IMR-90 (cell line): ENCODE measurements at regions not wholly inside any gene's neighbourhood (a gene's known extent, or its start where the extent isn't known, plus 50 kb on each side); places are given as distances from the start of the nearest gene placed in this dataset.

Source experiments
- BHLHE40 ChIP-seq: fragments of 150-350 bp; IDR thresholded peaks from 2 replicates; pipeline ENCODE4 v1.6.1; 2016; ENCODE audit warnings: mild to moderate bottlenecking, low read depth, low read length
- CEBPB ChIP-seq: IDR thresholded peaks from 2 replicates; pipeline ENCODE4 v1.6.1; 2012; ENCODE audit warnings: low read depth, low read length, improper control_type of control experiment
- MAZ ChIP-seq: IDR thresholded peaks from 2 replicates; pipeline ENCODE4 v1.6.1; 2012; ENCODE audit warnings: low read depth, mild to moderate bottlenecking, low read length, improper control_type of control experiment, moderate library complexity, borderline replicate concordance
- POLR2A ChIP-seq: IDR thresholded peaks from 2 replicates; pipeline ENCODE4 v1.6.1; 2012; ENCODE audit warnings: mild to moderate bottlenecking, low read depth, low read length
- RAD21 ChIP-seq: IDR thresholded peaks from 2 replicates; pipeline ENCODE4 v1.6.1; 2012; ENCODE audit warnings: low read length, improper control_type of control experiment
- TF ChIP-seq, protein P1 (sequence below): conservative IDR thresholded peaks from 2 replicates; pipeline ENCODE4 v1.5.1; 2012; ENCODE audit warnings: mild to moderate bottlenecking, low read depth, low read length, improper control_type of control experiment
- TF ChIP-seq, protein P2 (sequence below): fragments of 150-350 bp; IDR thresholded peaks from 2 replicates; pipeline ENCODE4 v1.6.1; 2017; ENCODE audit warnings: mild to moderate bottlenecking, antibody characterized with exemption, low read length, low read depth
- TF ChIP-seq, protein P3 (sequence below): fragments of 150-350 bp; IDR thresholded peaks from 2 replicates; pipeline ENCODE4 v1.6.1; 2016; ENCODE audit warnings: low read depth, mild to moderate bottlenecking, low read length, moderate library complexity, borderline replicate concordance

DNA sequence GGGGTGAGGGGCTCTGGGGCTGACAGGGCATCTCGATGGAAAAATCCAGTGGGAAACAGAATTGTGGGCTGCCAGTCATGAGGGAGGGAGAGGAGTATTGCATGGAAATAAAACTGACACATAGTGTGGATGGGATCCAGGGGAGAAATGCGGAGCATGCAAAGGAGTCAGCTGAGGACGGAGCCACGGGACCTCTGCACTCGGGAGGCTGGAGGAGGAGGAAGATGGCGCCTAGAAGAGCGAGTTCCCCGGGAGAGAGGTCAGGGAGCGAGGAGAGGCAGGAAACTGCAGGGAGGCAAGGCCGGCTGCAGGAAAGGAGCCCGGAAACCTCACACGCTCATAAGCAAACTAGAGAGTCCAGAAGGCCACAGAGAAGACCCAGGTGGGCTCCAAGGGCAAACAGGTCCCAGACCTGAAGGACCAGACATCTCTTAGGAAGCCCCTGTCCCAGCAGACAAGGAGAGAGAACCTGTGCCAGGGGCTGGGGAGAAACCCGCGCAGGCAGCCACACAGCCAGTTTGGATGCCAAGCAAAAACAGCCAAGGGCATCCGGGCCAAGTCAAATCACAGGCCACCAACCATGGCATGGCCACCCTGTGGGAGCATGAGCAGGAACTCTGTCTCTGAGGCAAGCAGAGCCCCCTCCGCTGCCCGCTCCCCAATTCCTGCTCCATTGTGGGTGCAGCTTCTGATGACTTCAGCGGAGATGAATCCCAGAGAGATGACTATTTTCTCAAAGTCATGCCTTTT lies 218.8 kb upstream of the ID2 start:
- no peak for TF ChIP-seq MAZ
- TF ChIP-seq, protein P1, sequence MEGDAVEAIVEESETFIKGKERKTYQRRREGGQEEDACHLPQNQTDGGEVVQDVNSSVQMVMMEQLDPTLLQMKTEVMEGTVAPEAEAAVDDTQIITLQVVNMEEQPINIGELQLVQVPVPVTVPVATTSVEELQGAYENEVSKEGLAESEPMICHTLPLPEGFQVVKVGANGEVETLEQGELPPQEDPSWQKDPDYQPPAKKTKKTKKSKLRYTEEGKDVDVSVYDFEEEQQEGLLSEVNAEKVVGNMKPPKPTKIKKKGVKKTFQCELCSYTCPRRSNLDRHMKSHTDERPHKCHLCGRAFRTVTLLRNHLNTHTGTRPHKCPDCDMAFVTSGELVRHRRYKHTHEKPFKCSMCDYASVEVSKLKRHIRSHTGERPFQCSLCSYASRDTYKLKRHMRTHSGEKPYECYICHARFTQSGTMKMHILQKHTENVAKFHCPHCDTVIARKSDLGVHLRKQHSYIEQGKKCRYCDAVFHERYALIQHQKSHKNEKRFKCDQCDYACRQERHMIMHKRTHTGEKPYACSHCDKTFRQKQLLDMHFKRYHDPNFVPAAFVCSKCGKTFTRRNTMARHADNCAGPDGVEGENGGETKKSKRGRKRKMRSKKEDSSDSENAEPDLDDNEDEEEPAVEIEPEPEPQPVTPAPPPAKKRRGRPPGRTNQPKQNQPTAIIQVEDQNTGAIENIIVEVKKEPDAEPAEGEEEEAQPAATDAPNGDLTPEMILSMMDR: no peak
- TF ChIP-seq CEBPB: no peak
- no peak for TF ChIP-seq POLR2A
- TF ChIP-seq, protein P2, sequence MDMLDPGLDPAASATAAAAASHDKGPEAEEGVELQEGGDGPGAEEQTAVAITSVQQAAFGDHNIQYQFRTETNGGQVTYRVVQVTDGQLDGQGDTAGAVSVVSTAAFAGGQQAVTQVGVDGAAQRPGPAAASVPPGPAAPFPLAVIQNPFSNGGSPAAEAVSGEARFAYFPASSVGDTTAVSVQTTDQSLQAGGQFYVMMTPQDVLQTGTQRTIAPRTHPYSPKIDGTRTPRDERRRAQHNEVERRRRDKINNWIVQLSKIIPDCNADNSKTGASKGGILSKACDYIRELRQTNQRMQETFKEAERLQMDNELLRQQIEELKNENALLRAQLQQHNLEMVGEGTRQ: no peak
- TF ChIP-seq RAD21: no peak
- TF ChIP-seq, protein P3, sequence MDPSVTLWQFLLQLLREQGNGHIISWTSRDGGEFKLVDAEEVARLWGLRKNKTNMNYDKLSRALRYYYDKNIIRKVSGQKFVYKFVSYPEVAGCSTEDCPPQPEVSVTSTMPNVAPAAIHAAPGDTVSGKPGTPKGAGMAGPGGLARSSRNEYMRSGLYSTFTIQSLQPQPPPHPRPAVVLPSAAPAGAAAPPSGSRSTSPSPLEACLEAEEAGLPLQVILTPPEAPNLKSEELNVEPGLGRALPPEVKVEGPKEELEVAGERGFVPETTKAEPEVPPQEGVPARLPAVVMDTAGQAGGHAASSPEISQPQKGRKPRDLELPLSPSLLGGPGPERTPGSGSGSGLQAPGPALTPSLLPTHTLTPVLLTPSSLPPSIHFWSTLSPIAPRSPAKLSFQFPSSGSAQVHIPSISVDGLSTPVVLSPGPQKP: no peak
- TF ChIP-seq BHLHE40: no peak
